ENCODE measurements at regions not wholly inside any gene's neighbourhood (a gene's known extent, or its start where the extent isn't known, plus 50 kb on each side); places are given as distances from the start of the nearest gene placed in this dataset.

DNA sequence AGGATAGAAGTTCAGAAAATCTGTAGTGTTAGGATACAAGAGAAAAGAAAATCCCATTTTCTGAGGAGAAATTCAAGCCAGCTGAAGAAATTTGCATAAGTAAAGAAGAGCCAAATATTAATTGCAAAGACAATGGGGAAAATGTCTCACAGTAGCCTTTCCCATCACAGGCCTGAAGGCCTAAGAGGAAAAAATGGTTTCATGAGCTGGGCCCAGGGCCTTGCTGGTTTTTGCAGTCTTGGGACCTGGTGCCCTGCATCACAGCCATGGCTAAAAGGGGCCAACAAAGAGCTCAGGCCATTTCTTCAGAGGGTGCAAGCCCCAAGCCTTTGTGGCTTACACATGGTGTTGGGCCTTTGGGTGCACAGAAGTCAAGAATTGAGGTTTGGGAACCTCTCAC lies 413.6 kb upstream of the CYRIA start:
- no peak for TF ChIP-seq CTCF (IDR thresholded peaks at IDR 0.05)
- TF ChIP-seq EP300 (IDR thresholded peaks at IDR 0.05): no peak
- no peak for TF ChIP-seq POLR2A (IDR thresholded peaks at IDR 0.05)
- no peak for TF ChIP-seq POLR2AphosphoS5 (IDR thresholded peaks at IDR 0.05)
- Histone ChIP-seq H3K9me3 (peaks cover 5% of the 10 kb centered on the region), H3K4me1 (no peaks in the 10 kb centered on the region), H3K36me3 (no peaks in the 10 kb centered on the region), H3K27me3 (no peaks in the 10 kb centered on the region), H3K4me3 (no peak overlapping the region), H3K27ac (no peak overlapping the region)
- DNase-seq (ENCODE audit: low spot score in 2 of 2): no peak

- WGBS: 56% methylated on average over 2 of the region's 2 CpGs
- no peak for TF ChIP-seq EP300 (IDR thresholded peaks at IDR 0.05)
- no peak for TF ChIP-seq CTCF (IDR thresholded peaks at IDR 0.05)
- no peak for TF ChIP-seq POLR2A (IDR thresholded peaks at IDR 0.05)
- TF ChIP-seq POLR2AphosphoS5 (IDR thresholded peaks at IDR 0.05): no peak
- peaks cover 5% of the 10 kb centered on the region for H3K9me3 ChIP-seq
- H3K4me1 ChIP-seq: no peaks in the 10 kb centered on the region
- H3K27me3 ChIP-seq: no peaks in the 10 kb centered on the region
- no peak overlapping the region for H3K27ac ChIP-seq
- no peak for DNase-seq (ENCODE audit: low spot score in 2 of 2)
- H3K36me3 ChIP-seq: no peaks in the 10 kb centered on the region
- no peak overlapping the region for H3K4me3 ChIP-seq
These were observed 410.9 kb upstream of the CYRIA start for GRCh38 chr2:17076533-17076932.

DNA sequence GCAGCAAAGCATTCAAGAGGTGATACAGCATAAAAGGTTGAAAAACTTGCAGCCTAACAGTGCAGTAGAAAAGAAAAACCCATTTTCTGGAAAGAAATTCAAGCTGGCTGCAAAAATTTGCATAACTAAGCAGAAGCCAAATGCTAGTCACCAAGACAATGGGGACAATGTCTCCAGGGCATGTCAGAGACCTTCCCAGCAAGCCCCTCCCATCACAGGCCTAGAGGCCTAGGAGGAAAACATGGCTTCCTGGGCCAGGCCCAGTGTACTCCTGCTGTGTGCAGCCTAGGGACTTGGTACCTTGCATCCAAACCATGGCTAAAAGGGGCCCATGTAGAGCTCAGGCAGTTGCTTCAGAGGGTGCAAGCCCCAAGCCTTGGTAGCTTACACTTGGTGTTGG lies 405.1 kb upstream of the CYRIA start:
- Histone ChIP-seq H3K36me3 (no peaks in the 10 kb centered on the region), H3K9me3 (no peaks in the 10 kb centered on the region), H3K27ac (no peak overlapping the region), H3K4me1 (no peaks in the 10 kb centered on the region), H3K27me3 (no peaks in the 10 kb centered on the region), H3K4me3 (no peak overlapping the region)
- DNase-seq (ENCODE audit: low spot score in 2 of 2): no peak
- TF ChIP-seq EP300 (IDR thresholded peaks at IDR 0.05) (no peak), CTCF (IDR thresholded peaks at IDR 0.05) (no peak)

DNA sequence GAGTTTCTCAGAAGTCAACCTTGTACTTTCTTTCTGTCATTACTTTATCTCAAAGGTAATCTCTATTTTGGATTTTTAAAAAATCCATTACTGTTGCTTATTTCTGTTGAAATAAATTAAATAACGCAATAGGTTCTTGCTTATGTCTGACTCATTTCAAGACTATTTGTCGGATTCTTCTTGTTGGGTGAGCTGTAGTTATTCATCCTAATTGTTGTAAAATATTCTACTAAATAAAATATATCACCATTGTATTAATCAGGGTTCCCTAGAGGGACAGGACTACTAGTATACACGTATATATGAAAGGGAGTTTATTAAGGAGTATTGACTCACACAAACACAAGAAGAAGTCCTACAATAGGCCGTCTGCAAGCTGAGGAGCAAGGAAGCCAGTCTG lies 403.9 kb upstream of the CYRIA start:
- Histone ChIP-seq H3K36me3 (no peaks in the 10 kb centered on the region), H3K4me1 (no peaks in the 10 kb centered on the region), H3K4me3 (no peak overlapping the region), H3K27ac (no peak overlapping the region), H3K9me3 (no peaks in the 10 kb centered on the region), H3K27me3 (no peaks in the 10 kb centered on the region)
- WGBS: 73% methylated on average over 4 of the region's 4 CpGs
- no peak for DNase-seq (ENCODE audit: low spot score in 2 of 2)
- TF ChIP-seq POLR2A (IDR thresholded peaks at IDR 0.05) (no peak), EP300 (IDR thresholded peaks at IDR 0.05) (no peak), CTCF (IDR thresholded peaks at IDR 0.05) (no peak), POLR2AphosphoS5 (IDR thresholded peaks at IDR 0.05) (no peak)

DNA sequence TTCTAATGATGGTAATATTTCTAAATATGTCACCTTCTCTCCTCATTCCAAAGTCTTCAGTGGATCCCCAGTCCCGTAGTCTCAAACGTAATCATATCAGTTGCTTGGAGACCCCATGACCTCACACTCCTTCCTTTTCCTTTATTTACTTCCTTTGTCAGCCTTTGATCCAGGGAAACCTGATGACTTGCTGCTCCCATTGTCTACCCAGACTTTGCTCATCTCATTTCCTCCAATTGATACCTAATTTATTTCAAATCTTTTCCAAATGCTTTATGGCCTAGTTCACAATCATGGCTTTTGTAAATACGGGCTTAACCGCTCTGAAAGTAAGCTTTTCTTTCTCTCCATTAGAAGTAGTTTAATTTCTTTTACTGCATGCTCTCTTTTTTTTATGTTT lies 402.4 kb upstream of the CYRIA start:
- no peak overlapping the region for H3K4me3 ChIP-seq
- H3K9me3 ChIP-seq: no peaks in the 10 kb centered on the region
- no peaks in the 10 kb centered on the region for H3K36me3 ChIP-seq
- 71% methylated on average over 4 of the region's 4 CpGs for WGBS
- no peaks in the 10 kb centered on the region for H3K4me1 ChIP-seq
- TF ChIP-seq POLR2A (IDR thresholded peaks at IDR 0.05): no peak
- no peak for TF ChIP-seq POLR2AphosphoS5 (IDR thresholded peaks at IDR 0.05)
- TF ChIP-seq EP300 (IDR thresholded peaks at IDR 0.05): no peak
- no peak for TF ChIP-seq CTCF (IDR thresholded peaks at IDR 0.05)
- H3K27me3 ChIP-seq: no peaks in the 10 kb centered on the region
- H3K27ac ChIP-seq: no peak overlapping the region
- no peak for DNase-seq (ENCODE audit: low spot score in 2 of 2)

All from suprapubic skin (tissue), 4 donors.